K562 (cell line): ENCODE measurements at regions not wholly inside any gene's neighbourhood (a gene's known extent, or its start where the extent isn't known, plus 50 kb on each side); places are given as distances from the start of the nearest gene placed in this dataset.

Source experiments
- ATAC-seq: fragments of 200-7000 bp; cut with Tn5 transposase; 3 replicates; pipeline ENCODE4 v1.9.1; 2020; ENCODE audit warnings: moderate library complexity
- BruUV-seq: library from RNA; stranded (reverse); fragments of 400-500 nt; replicated peaks from 2 replicates; lab custom pipeline; 2021; lab: Mats Ljungman, UMichigan
- CTCF ChIA-PET: fragments of 300-600 bp; formaldehyde crosslinking; extraction: SDS; loops from one replicate; lab custom pipeline; 2021; ENCODE audit warnings: low intra/inter-chr PET ratio; lab: Yijun Ruan, JAX
- POLR2A ChIA-PET: fragments of 300-600, 350-650 bp; sonication (Branson Sonifier 250); formaldehyde crosslinking; extraction: SDS; loops from one replicate; lab custom pipeline; 2021; ENCODE audit warnings: antibody characterized with exemption, inconsistent platforms; lab: Yijun Ruan, JAX
- DNase-seq, 4 experiments: peaks; one replicate each; pipeline versions ENCODE4 v3.0.0 to v3.0.0-alpha.2; 2011 to 2018; ENCODE audit warnings: low spot score in 3 of 4, mixed read lengths in 3 of 4; ENCODE audit errors: extremely low read depth in 1 of 4
- FAIRE-seq: peaks from 2 replicates; lab custom pipeline; 2011; peaks lifted over from hg19 to GRCh38; lab: Jason Lieb, UNC
- H2AFZ ChIP-seq: 2 replicates; pipeline ENCODE4 v1.6.0; 2011; ENCODE audit warnings: low read depth, low read length, control low read depth, inconsistent platforms
- H3K27ac ChIP-seq: fragments of 200-600 bp; 3 replicates; pipeline ENCODE4 v1.8.0; 2011; ENCODE audit warnings: low read depth, mild to moderate bottlenecking, control low read depth, inconsistent platforms, low read length, moderate library complexity, mixed read lengths; ENCODE audit errors: extremely low read depth
- H3K27me3 ChIP-seq, 2 experiments: fragments of 300-600 bp in 1 of 2; 2 replicates in 1 of 2; 3 replicates in 1 of 2; pipeline versions ENCODE4 v1.6.0 to v1.8.0; 2011; ENCODE audit warnings: inconsistent platforms in 2 of 2, low read length in 2 of 2, mild to moderate bottlenecking in 1 of 2, mixed read lengths in 1 of 2, moderate library complexity in 1 of 2; ENCODE audit not compliant: control insufficient read depth in 2 of 2, insufficient read depth in 2 of 2
- H3K36me3 ChIP-seq: fragments of 300-600 bp; 3 replicates; pipeline ENCODE4 v1.8.0; 2011; ENCODE audit warnings: mild to moderate bottlenecking, low read length, inconsistent platforms; ENCODE audit not compliant: control insufficient read depth, insufficient read depth
- H3K4me1 ChIP-seq, 2 experiments: fragments of 200-600 bp in 1 of 2; replicated peaks in 1 of 2; 2 replicates in 1 of 2; 3 replicates in 1 of 2; pipeline versions ENCODE4 v1.5.1 to v1.8.0; 2011; ENCODE audit warnings: inconsistent platforms in 2 of 2, low read length in 2 of 2, mild to moderate bottlenecking in 1 of 2, mixed read lengths in 1 of 2, moderate library complexity in 1 of 2; ENCODE audit not compliant: control insufficient read depth in 2 of 2, insufficient read depth in 2 of 2
- H3K4me2 ChIP-seq: 2 replicates; pipeline ENCODE4 v1.6.1; 2011; ENCODE audit warnings: low read length, control low read depth, inconsistent platforms, mixed read lengths; ENCODE audit not compliant: insufficient read depth
- H3K4me3 ChIP-seq: fragments of 200-600 bp; sonication (generic), shearing (Covaris generic); 2 replicates; pipeline ENCODE4 v1.5.1; 2016; ENCODE audit warnings: control low read depth, inconsistent platforms
- H3K79me2 ChIP-seq: fragments of 200-600 bp; 3 replicates; pipeline ENCODE4 v1.8.0; 2011; ENCODE audit warnings: low read length, inconsistent platforms; ENCODE audit not compliant: control insufficient read depth, insufficient read depth
- H3K9ac ChIP-seq, 2 experiments: 2 replicates each; pipeline versions ENCODE4 v1.6.0 to v1.6.1; 2011; ENCODE audit warnings: low read depth in 2 of 2, low read length in 2 of 2, control low read depth in 1 of 2, inconsistent platforms in 1 of 2, mild to moderate bottlenecking in 1 of 2, mixed read lengths in 1 of 2; ENCODE audit not compliant: insufficient read depth in 1 of 2
- H3K9me1 ChIP-seq: one replicate; pipeline ENCODE4 v1.6.0; 2011; ENCODE audit warnings: inconsistent platforms, mild to moderate bottlenecking, low read length, moderate library complexity; ENCODE audit not compliant: control insufficient read depth, insufficient read depth
- H3K9me3 ChIP-seq: replicated peaks from 2 replicates; pipeline ENCODE4 v1.5.1; 2011; ENCODE audit warnings: low read depth, low read length, inconsistent platforms; ENCODE audit not compliant: control insufficient read depth, insufficient read depth
- H4K20me1 ChIP-seq: replicated peaks from 2 replicates; pipeline ENCODE4 v1.6.1; 2011; ENCODE audit warnings: low read length, inconsistent platforms, mixed read lengths; ENCODE audit not compliant: control insufficient read depth, insufficient read depth
- CHD4 ChIP-seq: fragments of 200-600 bp; sonication (generic); IDR thresholded peaks from 3 replicates; pipeline ENCODE4 v1.6.1; 2012; ENCODE audit warnings: low read depth, mild to moderate bottlenecking, mixed read lengths, low read length, inconsistent platforms; ENCODE audit not compliant: insufficient read depth, insufficient replicate concordance, poor library complexity, severe bottlenecking
- CREB1 ChIP-seq, 2 experiments: sonication (generic) in 1 of 2; formaldehyde crosslinking in 1 of 2; IDR thresholded peaks; 2 replicates each; pipeline versions ENCODE4 v1.6.1 to v1.8.0; 2012 to 2022; ENCODE audit warnings: inconsistent platforms in 1 of 2, mild to moderate bottlenecking in 1 of 2, missing genetic modification reagents in 1 of 2, moderate library complexity in 1 of 2
- CXXC5 ChIP-seq: fragments of 250-450 bp; sonication (Bioruptor Pico); IDR thresholded peaks from 2 replicates; pipeline ENCODE4 v1.8.0; 2022; ENCODE audit warnings: inconsistent platforms, mild to moderate bottlenecking, moderate library complexity
- KDM4B ChIP-seq, 2 experiments: fragments of 450-650 bp in 1 of 2; sonication (generic) in 1 of 2; IDR thresholded peaks; 2 replicates each; pipeline ENCODE4 v1.6.1; 2016 to 2017; ENCODE audit warnings: borderline replicate concordance in 2 of 2, antibody characterized with exemption in 1 of 2, low read depth in 1 of 2, mild to moderate bottlenecking in 1 of 2
- MCM5 ChIP-seq: fragments of 450-650 bp; IDR thresholded peaks from 2 replicates; pipeline ENCODE4 v1.6.1; 2016; ENCODE audit warnings: low read depth
- NCOA6 ChIP-seq: fragments of 450-650 bp; IDR thresholded peaks from 2 replicates; pipeline ENCODE4 v1.6.1; 2017; ENCODE audit warnings: mild to moderate bottlenecking
- NFIC ChIP-seq: fragments of 450-650 bp; IDR thresholded peaks from 2 replicates; pipeline ENCODE4 v1.6.1; 2017; ENCODE audit warnings: mild to moderate bottlenecking, inconsistent platforms
- ZNF253 ChIP-seq: fragments of 250-450 bp; sonication (Bioruptor Pico); conservative IDR thresholded peaks from 2 replicates; pipeline ENCODE4 v1.6.1; 2021; ENCODE audit warnings: mild to moderate bottlenecking
- WGBS: fragments of 100-300 bp; shearing (Covaris generic); methylation state at CpG from one replicate; pipeline ENCODE4 v1.1.6; 2016; ENCODE audit warnings: low coverage, mixed read lengths; ENCODE audit not compliant: insufficient coverage; ENCODE audit errors: missing lambda C conversion rate; 5-methylcytosine and 5-hydroxymethylcytosine counted together
- in situ Hi-C: fragments of 300-500 bp; cut with MboI; formaldehyde crosslinking; loops from 4 replicates; pipeline ENCODE4 v1.15.0; 2018; ENCODE audit warnings: inconsistent platforms, mixed read lengths
- intact Hi-C: fragments of 100-400 bp; cut with micrococcal nuclease; formaldehyde crosslinking; loops from 2 replicates; pipeline ENCODE4 v1.14.2; 2022
- TF ChIP-seq, protein P1 (sequence below): fragments of 250-450 bp; sonication (Bioruptor Pico); IDR thresholded peaks from 2 replicates; pipeline ENCODE4 v1.5.0; 2021; ENCODE audit warnings: mild to moderate bottlenecking, moderate library complexity

DNA sequence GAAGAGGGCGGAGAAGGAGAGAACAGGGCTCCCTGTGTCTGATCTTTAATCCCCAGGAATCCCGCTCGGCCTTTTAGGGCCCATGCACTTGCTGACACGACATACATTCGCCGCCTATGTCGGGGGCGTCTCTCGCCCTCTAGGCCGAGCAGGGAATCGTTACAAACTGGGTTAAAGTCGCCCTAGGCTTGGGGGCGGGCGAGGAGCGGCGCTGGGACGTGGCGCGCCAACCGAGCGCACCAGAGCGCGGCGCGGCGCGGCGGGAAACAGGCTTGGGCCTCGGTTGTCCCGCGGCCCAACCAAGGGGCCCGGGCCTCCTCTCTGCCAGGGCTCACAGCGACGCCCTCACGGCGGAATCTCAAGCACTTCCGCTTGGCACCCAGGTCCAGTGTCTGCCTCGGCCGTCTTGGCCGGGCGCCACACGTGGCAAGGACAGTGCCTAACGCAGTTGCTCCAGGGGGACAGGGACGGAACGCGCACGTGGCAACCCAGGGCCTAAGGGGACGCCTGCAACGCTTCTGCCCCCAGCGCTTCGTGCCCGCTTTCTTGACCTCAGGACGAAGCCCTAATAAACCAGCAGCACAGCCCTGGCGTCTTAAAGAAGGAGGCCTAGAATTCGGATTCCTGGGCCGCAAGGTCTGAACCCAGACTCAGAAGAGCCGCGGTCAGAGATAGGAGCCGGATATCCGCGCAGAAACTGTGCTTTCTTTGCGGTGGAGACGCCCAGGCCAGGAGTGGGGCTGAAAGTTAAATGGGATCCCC, 71.5 kb downstream of the NCR2 start:
- FAIRE-seq, result no peak
- in situ Hi-C loops (no loop called here), intact Hi-C loops (no loop called here)
- Histone ChIP-seq H3K27me3 (peaks cover 32 to 51% of the 10 kb centered on the region in 2 experiments), H4K20me1 (peaks cover 3% of the 10 kb centered on the region), H2AFZ (no peak overlapping the region), H3K4me2 (no peak overlapping the region), H3K9me1 (no peaks in the 10 kb centered on the region)
- BruUV-seq, result no TSS peak
- no peak for DNase-seq
- TF ChIP-seq KDM4B (IDR thresholded peaks at IDR 0.05; ENCODE audit: borderline replicate concordance in 2 of 2, low read depth in 1 of 2) (no peak), CXXC5 (CRISPR knock-in tag) (no peak), ZNF253 (CRISPR knock-in tag) (no peak), MCM5 (no peak), CREB1 (IDR thresholded peaks at IDR 0.05) (no peak), CREB1 (CRISPR knock-in tag; IDR thresholded peaks at IDR 0.05) (no peak), NCOA6 (no peak), NFIC (no peak), CHD4 (no peak)
- TF ChIP-seq, protein P1, sequence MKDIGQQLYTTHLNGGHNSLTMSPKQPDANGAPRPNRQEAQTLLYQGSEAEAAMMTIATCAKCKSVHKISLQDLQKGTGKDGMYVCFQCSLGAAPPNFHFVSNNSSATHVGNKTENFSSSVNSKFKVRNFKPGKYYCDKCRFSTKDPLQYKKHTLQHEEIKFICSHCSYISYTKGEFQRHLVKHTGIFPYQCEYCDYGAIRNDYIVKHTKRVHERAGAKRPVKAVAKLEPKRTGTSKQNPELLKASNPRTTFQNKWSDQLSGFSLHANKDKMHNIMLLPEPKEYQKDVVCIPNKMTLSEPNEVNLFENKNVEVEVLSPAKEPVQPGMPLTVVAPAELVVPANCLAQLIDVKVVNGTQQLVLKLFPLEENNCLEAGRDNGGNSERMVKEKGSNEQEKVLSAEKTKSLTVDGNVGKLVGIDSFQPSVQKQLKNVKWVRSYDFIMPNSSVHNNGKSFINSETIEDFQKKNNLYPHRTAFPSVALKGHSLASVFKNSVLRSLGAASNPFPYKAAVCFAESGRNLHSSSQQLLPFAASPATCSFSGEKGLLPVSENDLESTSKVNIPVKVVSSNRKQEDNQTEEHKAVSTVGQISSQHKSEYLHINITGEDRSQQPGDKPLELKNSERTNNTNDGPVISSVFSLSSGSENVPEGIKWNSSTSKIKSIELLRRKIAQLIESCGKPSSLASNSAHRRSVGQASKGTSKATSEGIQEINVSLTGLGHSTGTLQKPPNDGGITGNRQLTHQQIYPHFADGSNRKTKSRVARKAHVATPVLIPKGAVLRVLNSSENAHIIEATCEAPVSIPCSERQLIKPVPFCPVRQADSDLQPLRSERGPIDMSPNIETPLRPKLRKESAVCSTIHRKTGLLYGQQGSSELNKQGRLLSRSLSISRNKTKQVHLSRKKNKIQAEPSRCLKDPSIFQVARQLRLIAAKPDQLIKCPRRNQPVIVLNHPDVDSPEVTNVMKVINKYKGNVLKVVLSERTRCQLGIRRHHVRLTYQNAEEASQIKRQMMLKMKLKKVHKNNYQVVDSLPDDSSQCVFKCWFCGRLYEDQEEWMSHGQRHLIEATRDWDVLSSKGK (CRISPR knock-in tag), result no peak
- TF ChIP-seq, all 486 proteins: peak for 0
- Histone ChIP-seq H3K36me3 (no peaks in the 10 kb centered on the region), H3K9me3 (no peaks in the 10 kb centered on the region), H3K4me1 (peaks cover 0 to 5% of the 10 kb centered on the region in 2 experiments; a peak in 1 of 5 replicates), H3K9ac (no peak overlapping the region), H3K79me2 (no peaks in the 10 kb centered on the region), H3K4me3 (no peak overlapping the region), H3K27ac (no peak overlapping the region)
- ChIA-PET POLR2A (interaction anchor here (0.8 to 1.1 kb wide), 2 partner anchors 10 to 15 kb away, joined by 4 to 5 read pairs; no protein-coding TSS in a partner anchor), CTCF (no interaction called here)
- 15% methylated on average over 62 of the region's 63 CpGs for WGBS
- ATAC-seq, result no peak
